Right lobe of liver (tissue), 6 donors: ENCODE measurements at regions not wholly inside any gene's neighbourhood (a gene's known extent, or its start where the extent isn't known, plus 50 kb on each side); places are given as distances from the start of the nearest gene placed in this dataset.

Source experiments
- ATAC-seq, 4 donors: fragments of 200-7000 bp; cut with Tn5 transposase; one replicate each; pipeline ENCODE4 v1.9.1; 2020; ENCODE audit warnings: mild to moderate bottlenecking in 4 of 4, moderate library complexity in 4 of 4
- DNase-seq, 3 donors: peaks; one replicate each; pipeline ENCODE4 v3.0.0-alpha.2; 2020
- H3K27ac ChIP-seq, 3 donors: fragments of 200-600 bp; one replicate each; pipeline ENCODE4 v1.8.0; 2022
- H3K27me3 ChIP-seq, 2 donors: fragments of 200-600 bp; one replicate each; pipeline ENCODE4 v1.8.0; 2022
- H3K36me3 ChIP-seq, 4 donors: fragments of 200-600 bp; sonication (generic) in 1 of 4; one replicate each; pipeline versions ENCODE4 v1.5.1 to v1.8.0; 2017 to 2022; ENCODE audit warnings: control low read depth in 1 of 4
- H3K4me1 ChIP-seq, 4 donors: fragments of 200-600 bp; sonication (generic) in 1 of 4; one replicate each; pipeline versions ENCODE4 v1.5.1 to v1.8.0; 2017 to 2022; ENCODE audit warnings: control low read depth in 1 of 4
- H3K4me3 ChIP-seq, 3 donors: fragments of 200-600 bp; one replicate each; pipeline ENCODE4 v1.8.0; 2022
- H3K9me3 ChIP-seq, 4 donors: fragments of 200-600 bp; sonication (generic) in 1 of 4; one replicate each; pipeline versions ENCODE4 v1.5.1 to v1.8.0; 2017 to 2022; ENCODE audit warnings: control low read depth in 1 of 4
- CTCF ChIP-seq, 4 donors: fragments of 200-600 bp in 3 of 4; fragments of 450-650 bp in 1 of 4; IDR thresholded peaks; one replicate each; pipeline versions ENCODE4 v1.5.1 to v1.8.0; 2016 to 2022; ENCODE audit warnings: antibody characterized with exemption in 4 of 4, mild to moderate bottlenecking in 2 of 4
- POLR2A ChIP-seq: fragments of 450-650 bp; IDR thresholded peaks from one replicate; pipeline ENCODE4 v1.6.1; 2017; ENCODE audit warnings: antibody characterized with exemption, mild to moderate bottlenecking
- WGBS: methylation state at CpG from one replicate; pipeline ENCODE4 v1.1.6; 2018; ENCODE audit warnings: low coverage, low lambda C conversion rate; ENCODE audit not compliant: insufficient coverage; ENCODE audit errors: missing lambda C conversion rate; 5-methylcytosine and 5-hydroxymethylcytosine counted together
- intact Hi-C, 2 donors: fragments of 100-400 bp; cut with DNase I; formaldehyde crosslinking; loops; one replicate each; pipeline versions ENCODE4 v1.11.2 to v1.14.1; 2022
- donor health status: DM: no; HTN: yes; CAD: no.
- donor health status: DM: no; HTN: no; CAD: no.
- donor health status: DM: no; HTN: no; CAD: no.
- donor health status: DM: no; HTN: yes; CAD: no.
- donor health status: DM: no; HTN: yes; CAD: no.

- H3K9me3 ChIP-seq, result no peaks in the 10 kb centered on the region
- no peaks in the 10 kb centered on the region for H3K4me1 ChIP-seq
- no peak overlapping the region for H3K27ac ChIP-seq
- no peak for DNase-seq
- H3K27me3 ChIP-seq, result no peaks in the 10 kb centered on the region
- no peaks in the 10 kb centered on the region for H3K36me3 ChIP-seq
- 72% methylated on average over 4 of the region's 4 CpGs for WGBS
- ATAC-seq, result no peak
- H3K4me3 ChIP-seq, result no peak overlapping the region
- TF ChIP-seq POLR2A (no peak), CTCF (IDR thresholded peaks at IDR 0.05) (no peak)
- intact Hi-C loops, result no loop called here
These were observed 195.5 kb upstream of the ACVR2A start for GRCh38 chr2:147649286-147649685.

GRCh38 chr2:147648471-147648870 is 196.4 kb upstream of the ACVR2A start:
- Histone ChIP-seq H3K9me3 (no peaks in the 10 kb centered on the region), H3K27me3 (no peaks in the 10 kb centered on the region), H3K4me3 (no peak overlapping the region), H3K36me3 (no peaks in the 10 kb centered on the region), H3K4me1 (no peaks in the 10 kb centered on the region), H3K27ac (no peak overlapping the region)
- DNase-seq (no peak), ATAC-seq (no peak)
- TF ChIP-seq POLR2A, result no peak
- no peak for TF ChIP-seq CTCF (IDR thresholded peaks at IDR 0.05)
- intact Hi-C loops, result no loop called here
- WGBS, result 59% methylated on average over 3 of the region's 3 CpGs

- TF ChIP-seq POLR2A (no peak), CTCF (IDR thresholded peaks at IDR 0.05) (no peak)
- intact Hi-C loops, result no loop called here
These were observed 197.0 kb upstream of the ACVR2A start for GRCh38 chr2:147647816-147648215.

GRCh38 chr2:147646818-147647468 is 197.9 kb upstream of the ACVR2A start:
- TF ChIP-seq CTCF (IDR thresholded peaks at IDR 0.05) (no peak), POLR2A (no peak)
- intact Hi-C loops, result no loop called here
- Histone ChIP-seq H3K4me1 (no peaks in the 10 kb centered on the region), H3K27ac (no peak overlapping the region), H3K36me3 (no peaks in the 10 kb centered on the region), H3K9me3 (no peaks in the 10 kb centered on the region), H3K4me3 (no peak overlapping the region), H3K27me3 (no peaks in the 10 kb centered on the region)
- 75% methylated on average over 7 of the region's 7 CpGs for WGBS
- ATAC-seq, result no peak
- no peak for DNase-seq

More at GRCh38 chr2:147647816-147648215, 197.0 kb upstream of the ACVR2A start:
- H3K36me3 ChIP-seq, result no peaks in the 10 kb centered on the region
- H3K4me3 ChIP-seq, result no peak overlapping the region
- no peaks in the 10 kb centered on the region for H3K4me1 ChIP-seq
- H3K27ac ChIP-seq, result no peak overlapping the region
- no peaks in the 10 kb centered on the region for H3K27me3 ChIP-seq
- no peak for DNase-seq
- ATAC-seq, result no peak
- WGBS, result 96% methylated on average over 3 of the region's 3 CpGs
- H3K9me3 ChIP-seq, result no peaks in the 10 kb centered on the region

GRCh38 chr2:147644491-147644890 is 200.3 kb upstream of the ACVR2A start:
- 33% methylated on average over 4 of the region's 4 CpGs for WGBS

More at GRCh38 chr2:147644491-147644890, 200.3 kb upstream of the ACVR2A start:
- Histone ChIP-seq H3K27ac (no peak overlapping the region), H3K36me3 (no peaks in the 10 kb centered on the region), H3K9me3 (no peaks in the 10 kb centered on the region), H3K27me3 (no peaks in the 10 kb centered on the region), H3K4me1 (no peaks in the 10 kb centered on the region), H3K4me3 (no peak overlapping the region)
- ATAC-seq (no peak), DNase-seq (no peak)
- TF ChIP-seq CTCF (IDR thresholded peaks at IDR 0.05), result no peak
- TF ChIP-seq POLR2A, result no peak
- intact Hi-C loops, result no loop called here
